ENCODE measurements at regions not wholly inside any gene's neighbourhood (a gene's known extent, or its start where the extent isn't known, plus 50 kb on each side); places are given as distances from the start of the nearest gene placed in this dataset.

DNA sequence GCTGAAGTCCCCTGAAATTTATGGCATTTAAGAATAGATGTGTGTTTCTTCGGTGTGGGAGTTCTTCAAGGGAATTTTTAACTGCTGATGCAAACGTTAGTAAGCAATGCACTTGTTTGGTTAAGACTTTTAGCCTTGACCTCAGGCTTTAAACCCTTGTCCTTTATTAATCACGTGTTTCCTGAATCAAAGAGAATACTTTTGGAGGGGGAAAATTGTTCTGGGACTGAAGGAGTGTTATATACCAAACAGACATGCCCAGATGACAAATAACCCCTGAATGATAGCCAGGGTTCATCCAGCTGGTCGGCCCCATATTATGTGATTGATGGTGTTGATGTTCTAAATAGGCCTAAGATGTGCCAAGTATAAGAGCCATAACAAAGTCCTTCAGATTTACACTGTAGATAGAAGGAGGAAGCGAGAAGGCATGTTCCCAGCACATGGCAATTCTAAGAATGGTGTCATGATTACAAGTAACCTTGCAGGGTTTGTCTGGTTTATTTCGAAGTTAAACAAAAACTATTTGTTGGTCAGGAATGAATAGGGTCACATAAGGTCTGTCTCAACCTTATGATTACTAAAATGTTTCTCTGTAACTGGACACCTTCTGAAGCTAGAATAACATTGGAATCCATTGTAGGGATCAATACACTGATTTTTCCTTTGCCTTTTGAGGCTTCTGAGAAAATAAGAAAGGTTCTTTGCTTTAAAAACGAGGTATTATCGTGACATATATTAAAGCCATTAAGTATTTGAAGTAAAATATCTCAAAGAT is 124.2 kb upstream of the SEM1 start:
- in situ Hi-C loops (cut with MboI; ENCODE audit: low pct_unique_long_range_greater_than_20kb in 2 of 9, low sequenced_read_pairs in 9 of 9, unreplicated experiment in 9 of 9) = no loop called here
- Histone ChIP-seq H3K27ac (no peak overlapping the region), H3K4me1 (replicated peaks in 1 of 2) (peaks cover 18% of the 10 kb centered on the region in 2 donors), H3K4me3 (no peak overlapping the region)
- 21 to 94% (median 63%) methylated on average over 3 to 8 of the region's 8 CpGs for WGBS, 10 experiments
- ATAC-seq (replicated peaks in 6 of 8) = peak in 5 of 8 experiments; percentile 22 to 75 (median 57)

DNA sequence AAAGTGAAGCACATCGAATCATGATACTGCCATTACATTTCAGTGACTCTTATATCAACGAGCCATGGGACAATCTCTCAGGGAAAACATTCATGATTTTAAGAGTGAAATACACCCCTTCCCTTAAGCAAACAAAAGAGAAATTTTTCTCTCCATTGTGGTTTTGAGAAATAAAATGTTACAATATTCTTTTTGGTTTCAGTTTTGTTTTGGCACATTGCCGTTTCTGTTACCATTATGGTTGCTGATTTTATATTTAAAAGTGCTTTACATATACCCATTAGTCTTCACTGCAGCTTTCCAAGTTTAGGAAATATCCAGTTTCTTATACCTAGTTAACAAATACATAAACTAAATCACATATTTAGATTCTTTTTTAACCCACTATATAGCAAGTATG is 126.8 kb upstream of the SEM1 start:
- 37 to 100% (median 86%) methylated on average over 1 to 3 of the region's 3 CpGs; no CpG with 5 or more reads in 1 of the 10 experiments for WGBS, 10 experiments
- ATAC-seq (replicated peaks in 6 of 8) = no peak
- H3K4me1 ChIP-seq (replicated peaks in 1 of 2) = peaks cover 18% of the 10 kb centered on the region in 2 donors
- no peak overlapping the region for H3K27ac ChIP-seq
- no peak overlapping the region for H3K4me3 ChIP-seq
- in situ Hi-C loops (cut with MboI; ENCODE audit: low pct_unique_long_range_greater_than_20kb in 2 of 9, low sequenced_read_pairs in 9 of 9, unreplicated experiment in 9 of 9) = no loop called here

DNA sequence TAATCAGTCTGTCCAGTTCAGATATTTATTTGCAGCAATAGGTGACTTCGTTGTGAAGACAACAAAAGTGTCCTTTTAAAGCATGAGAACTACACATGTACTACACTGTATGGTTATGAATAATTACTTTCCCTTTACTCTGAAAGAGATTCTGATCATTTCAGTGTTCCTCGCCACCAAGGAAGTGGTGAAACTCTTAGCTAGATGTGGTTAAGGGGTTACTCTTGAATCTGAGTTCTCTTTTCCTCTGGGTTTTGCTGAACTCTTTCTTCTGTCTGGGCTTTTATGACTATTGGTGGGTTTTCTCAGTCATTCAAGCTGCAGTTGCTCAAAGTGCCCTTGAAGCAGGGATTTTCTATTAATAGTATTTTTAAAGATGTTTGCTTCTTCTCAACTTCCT is 127.9 kb upstream of the SEM1 start:
- in situ Hi-C loops (cut with MboI; ENCODE audit: low pct_unique_long_range_greater_than_20kb in 2 of 9, low sequenced_read_pairs in 9 of 9, unreplicated experiment in 9 of 9) = no loop called here
- no peak for ATAC-seq (replicated peaks in 6 of 8)
- 0 to 86% (median 68%) methylated on average over 1 to 2 of the region's 2 CpGs; no CpG with 5 or more reads in 1 of the 10 experiments for WGBS, 10 experiments
- Histone ChIP-seq H3K27ac (no peak overlapping the region), H3K4me1 (replicated peaks in 1 of 2) (peaks cover 14 to 16% of the 10 kb centered on the region in 2 donors), H3K4me3 (no peak overlapping the region)

DNA sequence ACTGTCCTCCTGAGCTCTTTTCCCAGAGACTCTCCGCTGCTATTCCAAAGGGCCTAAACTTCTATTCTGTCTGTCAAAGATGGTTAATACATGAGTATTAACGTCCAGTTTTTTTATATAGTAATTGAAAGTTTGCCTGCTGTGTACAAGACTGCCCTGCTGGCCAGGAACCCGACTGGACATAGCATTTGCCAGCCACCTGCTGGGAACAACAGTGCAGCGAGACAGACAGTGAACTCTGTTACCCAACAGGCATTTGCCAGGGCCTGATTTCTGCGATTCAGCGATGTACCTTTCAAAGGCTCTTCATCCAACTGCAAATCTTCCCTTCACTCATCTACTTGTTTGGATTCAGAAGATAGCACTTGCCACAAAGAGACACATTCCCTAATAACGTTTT is 128.8 kb upstream of the SEM1 start:
- ATAC-seq (replicated peaks in 6 of 8) = no peak
- H3K4me3 ChIP-seq = no peak overlapping the region
- no peak overlapping the region for H3K27ac ChIP-seq
- in situ Hi-C loops (cut with MboI; ENCODE audit: low pct_unique_long_range_greater_than_20kb in 2 of 9, low sequenced_read_pairs in 9 of 9, unreplicated experiment in 9 of 9) = no loop called here
- H3K4me1 ChIP-seq (replicated peaks in 1 of 2) = peaks cover 7 to 12% of the 10 kb centered on the region in 2 donors
- WGBS, 10 experiments = 30 to 100% (median 66%) methylated on average over 1 to 7 of the region's 7 CpGs; no CpG with 5 or more reads in 1 of the 10 experiments

DNA sequence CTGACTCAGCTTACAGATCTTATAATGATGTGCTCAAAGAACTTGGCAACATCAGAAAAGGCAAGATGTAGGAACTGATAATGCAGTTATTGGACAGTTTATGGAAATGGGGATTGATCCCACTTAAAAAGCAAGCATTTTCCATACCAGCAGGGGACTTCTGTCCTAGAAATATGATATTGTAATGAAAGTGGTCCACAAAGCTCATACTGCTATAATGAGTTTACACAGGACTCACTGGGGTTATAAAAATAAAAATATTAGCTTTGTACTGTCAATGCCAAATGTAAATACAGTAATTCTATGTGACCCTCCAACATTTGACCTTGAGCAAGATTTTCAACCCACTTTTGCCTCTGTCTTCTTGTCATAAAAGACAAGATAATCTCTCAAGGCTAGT is 145.5 kb upstream of the SEM1 start:
- no peak for ATAC-seq (replicated peaks in 6 of 8)
- in situ Hi-C loops (cut with MboI; ENCODE audit: low pct_unique_long_range_greater_than_20kb in 2 of 9, low sequenced_read_pairs in 9 of 9, unreplicated experiment in 9 of 9) = no loop called here
- no peak overlapping the region for H3K27ac ChIP-seq
- H3K4me1 ChIP-seq (replicated peaks in 1 of 2) = no peaks in the 10 kb centered on the region
- H3K4me3 ChIP-seq = no peak overlapping the region

DNA sequence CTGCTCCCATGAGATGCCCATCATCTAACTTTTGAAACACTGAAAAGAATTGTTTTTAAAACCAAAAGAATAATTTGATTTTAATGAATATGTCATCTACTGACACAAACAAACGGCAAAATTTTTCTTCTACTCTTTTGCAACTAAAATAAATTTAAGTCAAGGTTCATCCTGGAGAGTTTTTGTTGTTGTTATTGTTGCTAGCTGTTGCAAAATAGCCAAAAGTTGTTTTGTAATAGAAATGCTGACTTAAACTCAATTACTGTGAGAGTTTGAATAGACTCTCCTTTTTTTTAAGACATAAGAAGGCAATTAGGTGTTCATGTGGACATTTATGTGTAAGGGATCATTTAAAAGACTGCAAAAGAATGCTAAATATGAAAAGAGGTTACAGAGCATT is 146.0 kb upstream of the SEM1 start:
- WGBS, 10 experiments = 0 to 100% (median 75%) methylated on average over 1 of the region's 1 CpG; no CpG with 5 or more reads in 1 of the 10 experiments
- in situ Hi-C loops (cut with MboI; ENCODE audit: low pct_unique_long_range_greater_than_20kb in 2 of 9, low sequenced_read_pairs in 9 of 9, unreplicated experiment in 9 of 9) = no loop called here
- ATAC-seq (replicated peaks in 6 of 8) = no peak

DNA sequence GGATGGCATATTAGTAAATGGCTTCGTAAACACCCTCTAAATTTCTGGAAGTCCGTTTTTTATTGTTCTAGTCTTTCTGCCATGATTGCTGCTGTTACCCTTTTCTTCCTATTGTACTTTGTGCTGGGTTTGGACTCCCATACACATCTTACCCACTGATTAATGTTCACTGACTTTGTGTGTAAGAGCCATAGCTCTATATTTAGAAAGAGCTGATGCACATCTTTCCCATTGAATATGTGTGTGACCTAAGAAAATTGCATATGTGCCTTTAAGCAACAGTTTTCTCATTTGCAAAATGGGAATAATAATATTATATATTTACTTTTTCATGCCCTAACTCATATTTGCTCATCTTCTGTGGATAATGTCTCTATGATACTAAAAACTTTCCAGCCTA is 135.8 kb upstream of the DLX6 start:
- ATAC-seq (replicated peaks in 6 of 8) = peak in 3 of 8 experiments; percentile 55 to 86 (median 62)
- H3K4me1 ChIP-seq (replicated peaks in 1 of 2) = no peaks in the 10 kb centered on the region
- in situ Hi-C loops (cut with MboI; ENCODE audit: low pct_unique_long_range_greater_than_20kb in 2 of 9, low sequenced_read_pairs in 9 of 9, unreplicated experiment in 9 of 9) = no loop called here
- WGBS, 10 experiments = 6 to 92% (median 64%) methylated on average over 1 to 2 of the region's 2 CpGs; no CpG with 5 or more reads in 2 of the 10 experiments
- no peak overlapping the region for H3K27ac ChIP-seq
- H3K4me3 ChIP-seq = no peak overlapping the region

More for the DNA sequence above, 146.0 kb upstream of the SEM1 start:
- no peak overlapping the region for H3K27ac ChIP-seq
- H3K4me1 ChIP-seq (replicated peaks in 1 of 2) = no peaks in the 10 kb centered on the region
- no peak overlapping the region for H3K4me3 ChIP-seq

DNA sequence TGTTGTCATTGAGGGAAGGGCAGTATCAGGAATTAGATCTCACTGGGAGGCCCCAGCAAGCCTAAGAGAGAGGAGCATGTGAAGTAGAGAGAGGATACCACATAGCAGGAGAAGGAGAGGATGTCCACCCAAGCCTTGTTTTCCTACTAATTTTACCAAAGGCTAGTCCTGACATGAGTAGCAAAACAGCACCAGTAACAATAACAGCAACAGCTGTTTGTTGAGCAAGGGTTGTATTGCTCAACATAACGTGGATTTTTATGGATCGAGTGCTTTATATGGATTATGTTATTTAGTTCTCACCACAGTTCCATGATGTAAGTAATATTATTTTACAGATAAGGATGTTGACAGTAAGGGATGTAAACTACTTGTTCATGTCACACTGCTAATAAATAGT is 135.2 kb upstream of the DLX6 start:
- in situ Hi-C loops (cut with MboI; ENCODE audit: low pct_unique_long_range_greater_than_20kb in 2 of 9, low sequenced_read_pairs in 9 of 9, unreplicated experiment in 9 of 9) = no loop called here

DNA sequence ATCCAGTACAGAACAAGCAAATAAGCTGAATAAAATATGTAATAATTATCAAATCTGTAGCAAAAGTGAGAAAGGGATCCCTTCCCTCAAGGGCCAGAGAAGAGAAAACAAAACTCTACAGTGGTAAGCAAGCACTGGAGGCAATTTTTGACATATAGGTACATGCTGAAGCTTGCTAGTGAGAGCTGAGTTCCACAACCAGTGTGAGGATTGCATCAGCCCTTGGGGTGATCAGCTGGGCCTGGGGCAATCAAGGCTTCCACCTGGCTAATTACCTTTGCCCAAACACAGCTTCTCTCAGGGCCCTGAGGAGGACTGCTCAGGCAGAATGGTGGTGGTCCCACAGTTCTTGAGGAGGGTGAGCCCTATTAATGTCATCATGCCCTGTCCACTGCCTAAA is 134.4 kb upstream of the DLX6 start:
- H3K27ac ChIP-seq = no peak overlapping the region
- H3K4me3 ChIP-seq = no peak overlapping the region
- no peak for ATAC-seq (replicated peaks in 6 of 8)
- in situ Hi-C loops (cut with MboI; ENCODE audit: low pct_unique_long_range_greater_than_20kb in 2 of 9, low sequenced_read_pairs in 9 of 9, unreplicated experiment in 9 of 9) = no loop called here
- no peaks in the 10 kb centered on the region for H3K4me1 ChIP-seq (replicated peaks in 1 of 2)

More for the DNA sequence above, 135.2 kb upstream of the DLX6 start:
- Histone ChIP-seq H3K27ac (no peak overlapping the region), H3K4me1 (replicated peaks in 1 of 2) (no peaks in the 10 kb centered on the region), H3K4me3 (no peak overlapping the region)
- WGBS, 10 experiments = 8 to 100% (median 84%) methylated on average over 1 to 2 of the region's 2 CpGs; no CpG with 5 or more reads in 1 of the 10 experiments
- ATAC-seq (replicated peaks in 6 of 8) = peak in 3 of 8 experiments; percentile 41 to 74 (median 64)

DNA sequence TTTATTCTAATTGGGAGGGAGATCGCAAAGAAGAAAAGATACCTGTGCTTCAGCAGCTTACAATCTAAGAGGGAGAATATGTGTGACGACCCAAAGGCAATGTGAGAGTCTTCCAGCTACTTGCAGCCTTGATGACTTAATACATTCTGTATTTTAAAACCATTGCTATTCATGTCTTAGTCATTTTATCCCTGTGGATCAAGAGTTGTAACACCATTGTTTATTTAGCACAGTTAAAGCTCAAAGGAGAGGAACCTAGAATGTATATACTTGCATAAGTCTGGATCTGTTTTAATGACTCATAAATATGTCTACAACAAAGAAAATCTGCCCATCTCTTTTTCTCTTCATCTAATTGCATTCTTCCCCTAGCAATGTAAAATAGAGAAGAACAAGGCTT is 117.9 kb upstream of the DLX6 start:
- no peaks in the 10 kb centered on the region for H3K4me1 ChIP-seq (replicated peaks in 1 of 2)
- in situ Hi-C loops (cut with MboI; ENCODE audit: low pct_unique_long_range_greater_than_20kb in 2 of 9, low sequenced_read_pairs in 9 of 9, unreplicated experiment in 9 of 9) = no loop called here
- ATAC-seq (replicated peaks in 6 of 8) = no peak
- H3K27ac ChIP-seq = no peak overlapping the region
- H3K4me3 ChIP-seq = no peak overlapping the region
- WGBS, 10 experiments = 20 to 100% (median 62%) methylated on average over 1 to 2 of the region's 2 CpGs; no CpG with 5 or more reads in 3 of the 10 experiments

DNA sequence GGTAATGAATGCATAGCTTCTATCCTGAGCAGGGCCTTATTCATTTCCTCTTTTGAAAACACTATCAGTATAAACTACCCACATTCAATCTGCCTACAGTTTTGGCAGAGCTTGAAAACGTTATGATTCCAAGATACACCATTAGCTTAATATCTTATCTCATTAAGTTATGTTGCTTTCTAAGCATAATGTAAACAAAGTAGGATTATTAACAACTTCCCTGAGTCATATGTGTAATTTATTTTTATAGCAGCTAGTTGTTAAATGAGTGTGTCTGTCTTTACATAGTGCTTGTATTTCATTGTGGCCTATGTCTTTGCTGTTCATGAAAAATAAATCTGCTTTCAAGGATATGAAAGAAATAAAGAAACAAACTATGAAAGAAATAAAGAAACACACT is 106.2 kb upstream of the DLX6 start:
- Histone ChIP-seq H3K27ac (no peak overlapping the region), H3K4me3 (no peak overlapping the region), H3K4me1 (replicated peaks in 1 of 2) (no peaks in the 10 kb centered on the region)
- ATAC-seq (replicated peaks in 6 of 8) = no peak
- in situ Hi-C loops (cut with MboI; ENCODE audit: low pct_unique_long_range_greater_than_20kb in 2 of 9, low sequenced_read_pairs in 9 of 9, unreplicated experiment in 9 of 9) = no loop called here
- 0 to 73% (median 35%) methylated on average over 1 of the region's 1 CpG; no CpG with 5 or more reads in 2 of the 10 experiments for WGBS, 10 experiments

DNA sequence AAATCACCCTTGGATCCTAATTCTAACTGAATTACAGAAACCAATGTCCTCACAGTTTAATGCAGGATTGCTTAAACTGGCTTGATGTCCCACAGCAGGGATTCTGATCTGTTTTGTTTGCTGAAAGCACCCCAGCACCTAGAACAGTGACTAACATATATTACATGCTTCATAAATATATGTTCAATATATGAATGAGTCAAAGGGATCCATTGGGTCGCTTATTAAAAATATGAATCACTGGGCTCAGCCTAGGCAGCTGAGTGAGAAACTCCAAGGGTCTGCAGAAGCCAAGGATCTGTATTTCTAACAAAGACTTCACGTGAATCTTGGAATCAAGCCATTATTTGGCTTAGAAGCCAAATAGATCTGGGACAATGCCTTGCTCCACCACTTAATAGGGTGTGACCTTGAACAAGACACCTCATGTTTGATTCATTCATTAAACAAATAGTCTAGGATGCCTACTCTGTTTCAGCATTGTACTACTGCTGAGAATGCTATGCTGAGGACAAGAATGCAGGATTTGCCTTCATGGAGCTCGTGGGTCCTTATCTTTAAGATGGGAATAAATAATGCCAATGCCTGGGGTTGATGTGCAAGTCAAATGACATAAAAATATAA is 103.4 kb upstream of the DLX6 start:
- in situ Hi-C loops (cut with MboI; ENCODE audit: low pct_unique_long_range_greater_than_20kb in 2 of 9, low sequenced_read_pairs in 9 of 9, unreplicated experiment in 9 of 9) = no loop called here
- Histone ChIP-seq H3K4me3 (no peak overlapping the region), H3K4me1 (replicated peaks in 1 of 2) (no peaks in the 10 kb centered on the region), H3K27ac (no peak overlapping the region)
- peak in 1 of 8 experiments; percentile 67 for ATAC-seq (replicated peaks in 6 of 8)
- WGBS, 10 experiments = 10 to 75% (median 49%) methylated on average over 1 to 3 of the region's 3 CpGs; no CpG with 5 or more reads in 2 of the 10 experiments

DNA sequence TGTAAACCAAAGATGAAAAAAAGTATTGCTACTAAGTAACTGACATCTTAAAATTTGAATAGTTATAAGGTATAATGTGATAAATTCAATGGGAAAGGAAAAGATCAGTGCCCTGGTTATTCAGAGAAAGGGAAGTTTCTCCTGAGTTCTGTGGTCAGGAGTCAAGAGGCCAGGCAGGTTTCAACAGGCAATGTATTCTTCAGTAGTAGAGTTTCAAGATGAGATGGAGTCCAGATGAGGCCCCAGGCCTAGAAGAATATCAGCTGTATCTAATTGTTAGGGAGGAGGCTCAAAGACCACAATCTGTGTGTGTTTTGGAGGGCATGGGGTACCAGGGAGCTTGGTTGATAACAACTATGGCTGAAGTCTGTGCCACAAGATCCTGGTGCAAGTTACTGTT is 101.4 kb upstream of the DLX6 start:
- H3K4me1 ChIP-seq (replicated peaks in 1 of 2) = no peaks in the 10 kb centered on the region
- H3K4me3 ChIP-seq = no peak overlapping the region
- in situ Hi-C loops (cut with MboI; ENCODE audit: low pct_unique_long_range_greater_than_20kb in 2 of 9, low sequenced_read_pairs in 9 of 9, unreplicated experiment in 9 of 9) = no loop called here
- H3K27ac ChIP-seq = no peak overlapping the region
- ATAC-seq (replicated peaks in 6 of 8) = no peak

DNA sequence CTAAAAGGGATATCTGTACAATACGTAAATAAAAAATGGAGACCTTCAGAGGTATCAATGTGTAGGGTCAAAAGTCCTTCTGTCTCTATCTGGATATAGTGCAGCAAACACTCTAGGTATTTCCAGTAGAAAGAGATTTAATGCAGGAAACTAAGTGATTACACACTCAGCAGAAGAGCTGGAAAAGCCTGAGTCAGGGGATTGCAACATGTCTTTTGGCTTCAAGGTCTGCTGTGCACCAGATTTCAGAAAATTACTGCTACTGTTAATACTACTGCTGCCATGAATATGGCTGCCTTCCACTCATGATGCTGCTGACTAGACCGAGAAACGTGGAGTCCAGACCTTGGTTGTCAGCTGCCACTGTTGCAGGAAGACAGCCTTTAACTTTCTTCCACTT is 94.9 kb upstream of the DLX6 start:
- WGBS, 10 experiments = 0 to 100% (median 82%) methylated on average over 1 to 3 of the region's 3 CpGs; no CpG with 5 or more reads in 2 of the 10 experiments
- Histone ChIP-seq H3K27ac (no peak overlapping the region), H3K4me1 (replicated peaks in 1 of 2) (no peaks in the 10 kb centered on the region), H3K4me3 (no peak overlapping the region)
- peak in 2 of 8 experiments; percentile 74 to 81 for ATAC-seq (replicated peaks in 6 of 8)
- in situ Hi-C loops (cut with MboI; ENCODE audit: low pct_unique_long_range_greater_than_20kb in 2 of 9, low sequenced_read_pairs in 9 of 9, unreplicated experiment in 9 of 9) = no loop called here
